Erythroblast (primary cell): ENCODE measurements at regions not wholly inside any gene's neighbourhood (a gene's known extent, or its start where the extent isn't known, plus 50 kb on each side); places are given as distances from the start of the nearest gene placed in this dataset.

Experiments used
- GATA1 ChIP-seq: IDR thresholded peaks from 2 replicates; pipeline ENCODE4 v1.6.1; 2011; ENCODE audit warnings: low read depth, mild to moderate bottlenecking, control low read depth, low read length, moderate library complexity
- POLR2A ChIP-seq: IDR thresholded peaks from 2 replicates; pipeline ENCODE4 v1.6.1; 2011; ENCODE audit warnings: mild to moderate bottlenecking, low read length

- TF ChIP-seq POLR2A (no peak), GATA1 (no peak)
Observed at GRCh38 chr2:45205985-45206384, 196.7 kb upstream of the SIX2 start.
